Hepatocyte (in vitro differentiated cells): ENCODE measurements at regions not wholly inside any gene's neighbourhood (a gene's known extent, or its start where the extent isn't known, plus 50 kb on each side); places are given as distances from the start of the nearest gene placed in this dataset.
"Not testable (repeated sequence)": the region's sequence is repeated elsewhere in the genome, so short reads cannot be mapped to it uniquely, and the experiment has no call there.

Source experiments
- DNase-seq: peaks from one replicate; pipeline ENCODE4 v3.0.0-alpha.2; 2016; ENCODE audit warnings: low spot score
- H2AFZ ChIP-seq: fragments of 200-600 bp; sonication (generic); 2 replicates; pipeline ENCODE4 v1.6.0; 2016; ENCODE audit warnings: antibody characterized with exemption, mild to moderate bottlenecking
- H3K27ac ChIP-seq: fragments of 200-600 bp; sonication (generic); 2 replicates; pipeline ENCODE4 v1.5.1; 2016; ENCODE audit warnings: mild to moderate bottlenecking
- H3K27me3 ChIP-seq: fragments of 200-600 bp; sonication (generic); 2 replicates; pipeline ENCODE4 v1.6.1; 2016
- H3K36me3 ChIP-seq: fragments of 200-600 bp; sonication (generic); replicated peaks from 2 replicates; pipeline ENCODE4 v1.5.1; 2016; ENCODE audit warnings: low read depth; ENCODE audit not compliant: insufficient read depth
- H3K4me1 ChIP-seq: fragments of 200-600 bp; sonication (generic); 2 replicates; pipeline ENCODE4 v1.5.1; 2016; ENCODE audit warnings: mild to moderate bottlenecking, moderate library complexity; ENCODE audit not compliant: insufficient read depth
- H3K4me2 ChIP-seq: fragments of 200-600 bp; sonication (generic); 2 replicates; pipeline ENCODE4 v1.6.0; 2016
- H3K4me3 ChIP-seq: fragments of 200-600 bp; sonication (generic); 2 replicates; pipeline ENCODE4 v1.5.1; 2016; ENCODE audit warnings: mild to moderate bottlenecking
- H3K79me2 ChIP-seq: fragments of 200-600 bp; sonication (generic); 2 replicates; pipeline ENCODE4 v1.6.0; 2017; ENCODE audit warnings: mild to moderate bottlenecking
- H3K9me2 ChIP-seq: fragments of 200-600 bp; sonication (generic); replicated peaks from 2 replicates; pipeline ENCODE4 v1.6.0; 2017; ENCODE audit warnings: mild to moderate bottlenecking; ENCODE audit not compliant: insufficient read depth
- H3K9me3 ChIP-seq: fragments of 200-600 bp; sonication (generic); 2 replicates; pipeline ENCODE4 v1.5.1; 2016; ENCODE audit warnings: low read depth, mild to moderate bottlenecking
- H4K20me1 ChIP-seq: fragments of 200-600 bp; sonication (generic); 2 replicates; pipeline ENCODE4 v1.6.0; 2016; ENCODE audit warnings: mild to moderate bottlenecking; ENCODE audit not compliant: insufficient read depth, poor library complexity, severe bottlenecking
- CTCF ChIP-seq: fragments of 200-600 bp; sonication (generic); IDR thresholded peaks from 2 replicates; pipeline ENCODE4 v1.5.1; 2016; ENCODE audit warnings: antibody characterized with exemption, mild to moderate bottlenecking; ENCODE audit not compliant: poor library complexity
- EZH2 ChIP-seq: fragments of 200-600 bp; sonication (generic); IDR thresholded peaks from 2 replicates; pipeline ENCODE4 v1.6.1; 2016; ENCODE audit warnings: antibody characterized with exemption, mild to moderate bottlenecking, borderline replicate concordance
- EZH2phosphoT487 ChIP-seq: fragments of 200-600 bp; sonication (generic); IDR thresholded peaks from one replicate; pipeline ENCODE4 v1.6.1; 2018; ENCODE audit warnings: antibody characterized with exemption, mild to moderate bottlenecking, low read depth, moderate library complexity; ENCODE audit not compliant: unreplicated experiment, severe bottlenecking
- WGBS: methylation state at CpG from one replicate; pipeline ENCODE4 v1.1.6; 2016; ENCODE audit warnings: low lambda C conversion rate; ENCODE audit errors: missing lambda C conversion rate; 5-methylcytosine and 5-hydroxymethylcytosine counted together

GRCh38 chr2:146544701-146545100, 1300.1 kb upstream of the ACVR2A start:
- Histone ChIP-seq H4K20me1 (no peaks in the 10 kb centered on the region), H3K9me2 (no peaks in the 10 kb centered on the region), H3K4me1 (no peaks in the 10 kb centered on the region), H3K27ac (no peak overlapping the region), H3K79me2 (no peaks in the 10 kb centered on the region), H3K36me3 (no peaks in the 10 kb centered on the region), H3K4me2 (no peak overlapping the region), H3K27me3 (no peaks in the 10 kb centered on the region), H3K4me3 (no peak overlapping the region), H3K9me3 (no peaks in the 10 kb centered on the region), H2AFZ (no peak overlapping the region)
- no peak for TF ChIP-seq EZH2
- no peak for TF ChIP-seq EZH2phosphoT487
- no peak for TF ChIP-seq CTCF
- no peak for DNase-seq
- 93% methylated on average over 5 of the region's 5 CpGs for WGBS

- no peak overlapping the region for H3K27ac ChIP-seq
- TF ChIP-seq EZH2phosphoT487 (no peak), EZH2 (no peak), CTCF (no peak)
- no peak overlapping the region for H3K4me3 ChIP-seq
- H3K4me2 ChIP-seq: no peak overlapping the region
- DNase-seq: no peak
- H3K36me3 ChIP-seq: no peaks in the 10 kb centered on the region
- H3K9me2 ChIP-seq: no peaks in the 10 kb centered on the region
- 60% methylated on average over 1 of the region's 1 CpG for WGBS
- no peaks in the 10 kb centered on the region for H4K20me1 ChIP-seq
- H3K27me3 ChIP-seq: no peaks in the 10 kb centered on the region
- no peaks in the 10 kb centered on the region for H3K9me3 ChIP-seq
- no peaks in the 10 kb centered on the region for H3K79me2 ChIP-seq
- H2AFZ ChIP-seq: no peak overlapping the region
- H3K4me1 ChIP-seq: no peaks in the 10 kb centered on the region
Observed at GRCh38 chr2:146541896-146542295, 1302.9 kb upstream of the ACVR2A start.

- Histone ChIP-seq H3K9me3 (no peaks in the 10 kb centered on the region), H3K27me3 (no peaks in the 10 kb centered on the region), H3K36me3 (no peaks in the 10 kb centered on the region), H3K27ac (no peak overlapping the region), H3K9me2 (no peaks in the 10 kb centered on the region), H3K4me3 (no peak overlapping the region), H4K20me1 (no peaks in the 10 kb centered on the region), H2AFZ (no peak overlapping the region), H3K4me2 (no peak overlapping the region), H3K4me1 (no peaks in the 10 kb centered on the region), H3K79me2 (no peaks in the 10 kb centered on the region)
- no peak for TF ChIP-seq EZH2
- TF ChIP-seq EZH2phosphoT487: no peak
- TF ChIP-seq CTCF: no peak
- 24% methylated on average over 3 of the region's 3 CpGs for whole genome bisulfite sequencing
- DNase-seq: no peak
Observed at GRCh38 chr2:146540271-146540932, 1304.4 kb upstream of the ACVR2A start.

- WGBS: 68% methylated on average over 5 of the region's 5 CpGs
- not testable (repeated sequence) for H3K36me3 ChIP-seq, H4K20me1 ChIP-seq
Observed at GRCh38 chr2:146539739-146540138, 1305.1 kb upstream of the ACVR2A start.

More at GRCh38 chr2:146539739-146540138, 1305.1 kb upstream of the ACVR2A start:
- not testable (repeated sequence) for H3K27me3 ChIP-seq, H3K4me1 ChIP-seq, H3K9me3 ChIP-seq, DNase-seq, H3K27ac ChIP-seq, H3K4me3 ChIP-seq, H3K4me2 ChIP-seq, H2AFZ ChIP-seq, H3K79me2 ChIP-seq, H3K9me2 ChIP-seq
